ENCODE measurements at regions not wholly inside any gene's neighbourhood (a gene's known extent, or its start where the extent isn't known, plus 50 kb on each side); places are given as distances from the start of the nearest gene placed in this dataset.

- TF ChIP-seq POLR2AphosphoS5 (IDR thresholded peaks at IDR 0.05; ENCODE audit: borderline replicate concordance, low read depth, low read length) (no peak), EZH2 (IDR thresholded peaks at IDR 0.05) (no peak)
Observed at GRCh38 chr13:71240911-71241310, 626.1 kb downstream of the DACH1 start.

Measured in SK-N-MC (cell line).